Smooth muscle cell (in vitro differentiated cells): ENCODE measurements at regions not wholly inside any gene's neighbourhood (a gene's known extent, or its start where the extent isn't known, plus 50 kb on each side); places are given as distances from the start of the nearest gene placed in this dataset.
A peak's percentile ranks its signal among the peaks of the same experiment; 100 is the strongest.

ENCODE experiments used
- DNase-seq: peaks from one replicate; lab custom pipeline; 2025; ENCODE audit not compliant: unreplicated experiment; lab: John Stamatoyannopoulos, UW
- H2AFZ ChIP-seq: fragments of 200-600 bp; sonication (generic); 2 replicates; pipeline ENCODE4 v1.6.0; 2016; ENCODE audit warnings: antibody characterized with exemption, low read depth, mild to moderate bottlenecking
- H3F3A ChIP-seq: fragments of 200-600 bp; sonication (generic); 2 replicates; pipeline ENCODE4 v1.6.0; 2017; ENCODE audit warnings: antibody characterized with exemption, low read depth
- H3K27ac ChIP-seq: fragments of 200-600 bp; sonication (generic); 2 replicates; pipeline ENCODE4 v1.5.1; 2016; ENCODE audit warnings: low read depth, mild to moderate bottlenecking
- H3K27me3 ChIP-seq: fragments of 200-600 bp; sonication (generic); 2 replicates; pipeline ENCODE4 v1.6.1; 2016; ENCODE audit warnings: low read depth, mild to moderate bottlenecking
- H3K36me3 ChIP-seq: fragments of 200-600 bp; sonication (generic); 2 replicates; pipeline ENCODE4 v1.5.1; 2016; ENCODE audit warnings: low read depth
- H3K4me1 ChIP-seq: fragments of 200-600 bp; sonication (generic); 2 replicates; pipeline ENCODE4 v1.5.1; 2016; ENCODE audit warnings: low read depth
- H3K4me2 ChIP-seq: fragments of 200-600 bp; sonication (generic); 2 replicates; pipeline ENCODE4 v1.6.0; 2016; ENCODE audit warnings: mild to moderate bottlenecking
- H3K4me3 ChIP-seq: fragments of 200-600 bp; sonication (generic); 2 replicates; pipeline ENCODE4 v1.5.1; 2016; ENCODE audit warnings: mild to moderate bottlenecking
- H3K79me2 ChIP-seq: fragments of 200-600 bp; sonication (generic); 2 replicates; pipeline ENCODE4 v1.6.0; 2016; ENCODE audit warnings: low read depth, mild to moderate bottlenecking
- H3K9ac ChIP-seq: fragments of 200-600 bp; sonication (generic); 2 replicates; pipeline ENCODE4 v1.6.0; 2016; ENCODE audit warnings: low read depth
- H3K9me3 ChIP-seq: fragments of 200-600 bp; sonication (generic); replicated peaks from 2 replicates; pipeline ENCODE4 v1.5.1; 2016; ENCODE audit warnings: low read depth
- H4K20me1 ChIP-seq: fragments of 200-600 bp; sonication (generic); 2 replicates; pipeline ENCODE4 v1.6.0; 2016; ENCODE audit warnings: low read depth
- WGBS: methylation state at CpG from one replicate; pipeline ENCODE4 v1.1.7; 2016; ENCODE audit warnings: low lambda C conversion rate; 5-methylcytosine and 5-hydroxymethylcytosine counted together
- TF ChIP-seq, protein P1 (sequence below): fragments of 200-600 bp; sonication (generic); IDR thresholded peaks from 2 replicates; pipeline ENCODE4 v1.5.1; 2017; ENCODE audit warnings: borderline replicate concordance, mild to moderate bottlenecking, antibody characterized with exemption; ENCODE audit not compliant: insufficient read depth, poor library complexity, severe bottlenecking

DNA sequence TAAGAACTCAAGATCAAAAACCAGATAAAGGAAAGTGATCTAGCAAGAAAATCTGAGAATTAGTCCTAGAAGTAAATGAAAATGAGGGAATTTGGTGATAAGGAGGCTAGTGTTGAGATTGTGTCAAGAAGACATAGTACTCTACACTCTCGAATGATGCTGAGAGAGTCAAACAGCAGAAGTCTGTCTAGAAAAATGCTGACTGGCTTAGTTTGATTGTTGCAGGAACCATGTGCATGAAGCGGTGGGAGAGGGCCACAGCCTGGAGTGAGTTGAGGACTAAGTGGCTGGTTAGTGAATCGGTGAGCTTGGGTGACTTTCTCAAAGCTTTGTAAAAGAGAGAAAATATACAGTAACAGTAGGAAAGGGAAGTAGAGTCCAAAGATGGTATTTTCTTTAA lies 124.5 kb downstream of the LRIG3 start:
- TF ChIP-seq, protein P1, sequence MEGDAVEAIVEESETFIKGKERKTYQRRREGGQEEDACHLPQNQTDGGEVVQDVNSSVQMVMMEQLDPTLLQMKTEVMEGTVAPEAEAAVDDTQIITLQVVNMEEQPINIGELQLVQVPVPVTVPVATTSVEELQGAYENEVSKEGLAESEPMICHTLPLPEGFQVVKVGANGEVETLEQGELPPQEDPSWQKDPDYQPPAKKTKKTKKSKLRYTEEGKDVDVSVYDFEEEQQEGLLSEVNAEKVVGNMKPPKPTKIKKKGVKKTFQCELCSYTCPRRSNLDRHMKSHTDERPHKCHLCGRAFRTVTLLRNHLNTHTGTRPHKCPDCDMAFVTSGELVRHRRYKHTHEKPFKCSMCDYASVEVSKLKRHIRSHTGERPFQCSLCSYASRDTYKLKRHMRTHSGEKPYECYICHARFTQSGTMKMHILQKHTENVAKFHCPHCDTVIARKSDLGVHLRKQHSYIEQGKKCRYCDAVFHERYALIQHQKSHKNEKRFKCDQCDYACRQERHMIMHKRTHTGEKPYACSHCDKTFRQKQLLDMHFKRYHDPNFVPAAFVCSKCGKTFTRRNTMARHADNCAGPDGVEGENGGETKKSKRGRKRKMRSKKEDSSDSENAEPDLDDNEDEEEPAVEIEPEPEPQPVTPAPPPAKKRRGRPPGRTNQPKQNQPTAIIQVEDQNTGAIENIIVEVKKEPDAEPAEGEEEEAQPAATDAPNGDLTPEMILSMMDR: no peak

DNA sequence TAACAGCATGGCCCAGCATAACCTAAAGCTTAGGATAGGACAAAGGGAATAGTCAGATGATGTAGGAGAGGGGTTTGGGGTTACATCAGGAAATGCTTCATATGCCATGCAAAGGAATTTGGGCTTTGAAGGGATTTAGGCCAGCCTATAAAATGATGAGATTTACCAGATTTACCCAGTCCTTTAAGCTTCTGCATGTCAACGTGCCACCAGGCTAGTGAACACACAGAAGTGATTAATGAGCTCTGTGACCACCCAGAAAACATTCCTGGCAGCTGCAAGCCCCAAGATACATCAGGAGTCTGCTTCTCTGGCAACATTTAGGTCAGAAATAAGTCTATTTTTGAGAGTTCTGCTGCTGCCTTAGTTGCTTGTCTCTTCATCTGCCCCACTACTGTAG lies 118.3 kb downstream of the LRIG3 start:
- Histone ChIP-seq H3K9me3 (no peaks in the 10 kb centered on the region), H3K79me2 (no peaks in the 10 kb centered on the region), H3K4me2 (no peak overlapping the region), H3K9ac (no peak overlapping the region), H3K4me1 (no peaks in the 10 kb centered on the region), H4K20me1 (no peaks in the 10 kb centered on the region), H3K4me3 (no peak overlapping the region), H3K27ac (no peak overlapping the region), H3K27me3 (no peaks in the 10 kb centered on the region), H2AFZ (no peak overlapping the region), H3K36me3 (no peaks in the 10 kb centered on the region), H3F3A (no peaks in the 10 kb centered on the region)
- WGBS: 12% methylated on average over 1 of the region's 1 CpG
- TF ChIP-seq, protein P1: no peak
- no peak for DNase-seq

More for the DNA sequence above, 124.5 kb downstream of the LRIG3 start:
- H3K9ac ChIP-seq: no peak overlapping the region
- H2AFZ ChIP-seq: no peak overlapping the region
- H3K9me3 ChIP-seq: no peaks in the 10 kb centered on the region
- no peaks in the 10 kb centered on the region for H3K4me1 ChIP-seq
- no peak for DNase-seq
- H3K4me2 ChIP-seq: no peak overlapping the region
- no peaks in the 10 kb centered on the region for H3F3A ChIP-seq
- no peak overlapping the region for H3K4me3 ChIP-seq
- H3K27me3 ChIP-seq: no peaks in the 10 kb centered on the region
- no peaks in the 10 kb centered on the region for H3K79me2 ChIP-seq
- H3K27ac ChIP-seq: no peak overlapping the region
- H3K36me3 ChIP-seq: no peaks in the 10 kb centered on the region
- 93% methylated on average over 3 of the region's 3 CpGs for WGBS
- no peaks in the 10 kb centered on the region for H4K20me1 ChIP-seq

GRCh38 chr12:58803908-58804307 lies 116.4 kb downstream of the LRIG3 start:
- H3K27me3 ChIP-seq: no peaks in the 10 kb centered on the region
- no peaks in the 10 kb centered on the region for H3K9me3 ChIP-seq
- H2AFZ ChIP-seq: no peak overlapping the region
- no peak overlapping the region for H3K9ac ChIP-seq
- no peaks in the 10 kb centered on the region for H4K20me1 ChIP-seq
- H3F3A ChIP-seq: no peaks in the 10 kb centered on the region
- no peak overlapping the region for H3K4me3 ChIP-seq
- DNase-seq: no peak
- 40% methylated on average over 2 of the region's 2 CpGs for WGBS
- H3K79me2 ChIP-seq: no peaks in the 10 kb centered on the region
- H3K4me2 ChIP-seq: peak overlapping the region; percentile 58
- H3K27ac ChIP-seq: peak overlapping the region; percentile 17
- TF ChIP-seq, protein P1: no peak
- H3K4me1 ChIP-seq: no peaks in the 10 kb centered on the region
- no peaks in the 10 kb centered on the region for H3K36me3 ChIP-seq

DNA sequence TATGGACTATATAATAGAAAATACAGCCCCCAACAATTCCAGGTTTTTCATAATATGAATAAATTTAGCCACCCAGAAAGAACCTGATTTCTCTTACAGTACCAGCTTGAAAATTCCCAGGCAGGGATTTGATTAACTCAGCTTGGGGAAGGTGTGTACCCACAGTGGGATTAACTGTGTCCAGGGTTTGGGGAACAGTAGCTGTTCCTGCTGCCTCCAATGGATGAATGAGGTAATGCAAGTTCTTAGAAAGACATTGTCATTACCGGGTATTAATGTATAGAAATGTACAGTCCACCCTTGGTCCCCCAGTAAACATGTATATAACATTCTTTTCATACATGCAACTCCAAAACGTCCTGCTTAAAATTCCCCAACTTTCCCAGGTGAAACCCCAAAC lies 115.6 kb downstream of the LRIG3 start:
- WGBS: 42% methylated on average over 2 of the region's 2 CpGs

More for the DNA sequence above, 115.6 kb downstream of the LRIG3 start:
- Histone ChIP-seq H3F3A (no peaks in the 10 kb centered on the region), H3K36me3 (no peaks in the 10 kb centered on the region), H3K4me3 (no peak overlapping the region), H3K27me3 (no peaks in the 10 kb centered on the region), H3K79me2 (no peaks in the 10 kb centered on the region), H3K9ac (no peak overlapping the region), H3K27ac (no peak overlapping the region), H2AFZ (no peak overlapping the region), H3K9me3 (no peaks in the 10 kb centered on the region), H4K20me1 (no peaks in the 10 kb centered on the region), H3K4me1 (no peaks in the 10 kb centered on the region), H3K4me2 (no peak overlapping the region)
- DNase-seq: no peak
- TF ChIP-seq, protein P1: peak; percentile 16
